CD1c-positive myeloid dendritic cell (primary cell): ENCODE measurements at regions not wholly inside any gene's neighbourhood (a gene's known extent, or its start where the extent isn't known, plus 50 kb on each side); places are given as distances from the start of the nearest gene placed in this dataset.
"Not testable (repeated sequence)": the region's sequence is repeated elsewhere in the genome, so short reads cannot be mapped to it uniquely, and the experiment has no call there.

Experiments
- DNase-seq: peaks from one replicate; pipeline ENCODE4 v3.0.0-alpha.2; 2016; ENCODE audit errors: extremely low spot score

- DNase-seq, result no peak
Measured at GRCh38 chr22:49676783-49677494, 150.7 kb downstream of the BRD1 start.

DNA sequence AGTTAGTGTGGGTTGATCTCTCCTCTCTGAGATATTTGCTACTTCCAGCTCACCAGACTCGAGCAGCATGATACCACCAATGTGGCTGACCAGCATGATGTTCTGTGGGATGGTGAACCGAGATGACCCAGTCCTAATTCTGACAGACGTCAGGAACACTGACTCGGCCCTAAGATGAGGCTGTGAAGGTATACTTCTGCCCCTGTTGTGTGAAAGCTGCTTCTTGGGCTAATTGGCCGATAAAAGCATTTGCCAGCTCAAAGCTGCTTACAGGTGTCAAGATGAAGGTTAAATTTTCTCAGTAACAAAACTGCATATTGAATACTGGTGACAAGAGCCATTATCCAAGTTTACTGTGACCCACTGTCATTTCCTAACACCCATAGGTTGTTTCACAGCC, 151.4 kb downstream of the BRD1 start:
- DNase-seq, result no peak

DNA sequence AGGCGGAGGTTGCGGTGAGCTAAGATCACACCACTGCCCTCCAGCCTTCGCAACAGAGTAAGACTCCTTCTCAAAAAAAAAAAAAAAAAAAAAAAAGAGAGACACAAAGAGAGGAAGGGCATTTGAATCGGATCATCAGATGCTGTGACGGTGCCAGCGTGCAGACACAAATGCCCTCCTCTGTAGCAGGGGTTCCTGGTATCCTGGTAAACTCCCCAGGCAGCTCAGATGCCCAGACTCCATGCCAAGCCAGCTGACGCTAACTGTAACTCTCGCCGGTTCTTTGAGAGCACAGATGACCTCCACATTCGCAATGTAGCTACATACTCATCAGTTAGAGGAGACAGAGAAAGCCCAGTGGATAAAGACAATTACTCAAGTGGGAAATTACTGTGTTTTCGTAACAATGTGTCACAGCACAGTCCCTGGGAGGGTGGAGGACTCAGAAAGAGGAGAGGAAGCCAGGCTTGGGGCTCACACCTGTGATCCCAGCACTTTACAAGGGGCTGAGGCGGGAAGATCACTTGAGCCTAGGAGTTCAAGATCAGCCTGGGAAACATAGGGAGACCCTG, 153.1 kb downstream of the BRD1 start:
- no peak for DNase-seq

GRCh38 chr22:49673048-49673447, 154.6 kb downstream of the BRD1 start:
- DNase-seq, result no peak

DNA sequence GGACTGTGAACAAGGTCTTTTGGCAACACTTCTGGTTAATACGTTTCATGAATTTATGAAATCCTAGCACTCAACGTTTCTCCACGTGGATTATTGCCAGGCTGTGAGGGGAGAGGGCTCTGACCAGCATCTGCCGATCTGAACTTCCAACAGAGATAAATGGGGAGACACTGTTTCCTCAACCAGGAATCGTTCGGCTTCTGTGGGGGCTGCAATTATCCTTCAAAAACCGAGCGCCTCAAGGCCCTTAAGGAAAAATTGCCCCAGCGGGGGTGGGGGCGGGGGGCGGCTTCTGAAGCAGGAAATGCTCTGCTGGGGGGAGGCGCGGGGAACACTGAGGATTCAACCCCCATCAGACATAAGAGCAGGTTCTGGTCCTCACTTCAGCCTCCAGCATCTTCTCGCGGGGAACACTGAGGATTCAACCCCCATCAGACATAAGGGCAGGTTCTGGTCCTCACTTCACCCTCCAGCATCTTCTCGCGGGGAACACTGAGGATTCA, 155.6 kb downstream of the BRD1 start:
- DNase-seq, result no peak

DNA sequence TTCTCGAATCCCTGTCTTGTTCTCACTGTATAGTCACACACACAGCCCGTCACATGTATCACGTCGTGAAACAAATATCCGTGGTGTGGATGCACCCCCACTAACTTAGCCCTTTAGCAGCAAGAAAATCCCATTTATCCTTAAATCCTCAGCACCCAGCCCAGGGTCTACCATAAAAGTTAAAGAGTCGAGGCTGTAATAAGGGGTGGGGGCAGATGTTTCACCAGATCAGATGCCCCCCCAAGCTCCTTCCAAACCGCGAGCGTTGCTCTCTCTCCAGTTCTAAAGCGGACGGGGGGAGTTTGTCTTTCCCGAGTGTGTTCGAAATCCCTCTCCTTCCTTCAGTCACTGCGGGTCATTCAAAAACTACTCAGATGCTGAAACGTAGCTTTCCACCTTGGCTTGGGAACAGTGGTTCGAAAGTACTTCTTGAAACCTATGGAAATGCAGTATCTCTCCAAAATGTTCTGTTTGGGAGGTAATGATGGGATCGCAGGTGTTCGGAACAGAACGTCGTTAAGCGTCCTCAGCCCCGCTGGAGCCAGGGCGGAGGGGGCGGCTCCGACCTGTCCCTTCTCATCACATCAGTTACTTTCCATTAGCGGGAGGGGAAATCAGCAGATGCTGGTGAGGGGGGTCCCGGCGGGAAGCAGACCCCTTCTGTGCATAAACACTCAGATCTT, 156.2 kb downstream of the BRD1 start:
- DNase-seq, result no peak

DNA sequence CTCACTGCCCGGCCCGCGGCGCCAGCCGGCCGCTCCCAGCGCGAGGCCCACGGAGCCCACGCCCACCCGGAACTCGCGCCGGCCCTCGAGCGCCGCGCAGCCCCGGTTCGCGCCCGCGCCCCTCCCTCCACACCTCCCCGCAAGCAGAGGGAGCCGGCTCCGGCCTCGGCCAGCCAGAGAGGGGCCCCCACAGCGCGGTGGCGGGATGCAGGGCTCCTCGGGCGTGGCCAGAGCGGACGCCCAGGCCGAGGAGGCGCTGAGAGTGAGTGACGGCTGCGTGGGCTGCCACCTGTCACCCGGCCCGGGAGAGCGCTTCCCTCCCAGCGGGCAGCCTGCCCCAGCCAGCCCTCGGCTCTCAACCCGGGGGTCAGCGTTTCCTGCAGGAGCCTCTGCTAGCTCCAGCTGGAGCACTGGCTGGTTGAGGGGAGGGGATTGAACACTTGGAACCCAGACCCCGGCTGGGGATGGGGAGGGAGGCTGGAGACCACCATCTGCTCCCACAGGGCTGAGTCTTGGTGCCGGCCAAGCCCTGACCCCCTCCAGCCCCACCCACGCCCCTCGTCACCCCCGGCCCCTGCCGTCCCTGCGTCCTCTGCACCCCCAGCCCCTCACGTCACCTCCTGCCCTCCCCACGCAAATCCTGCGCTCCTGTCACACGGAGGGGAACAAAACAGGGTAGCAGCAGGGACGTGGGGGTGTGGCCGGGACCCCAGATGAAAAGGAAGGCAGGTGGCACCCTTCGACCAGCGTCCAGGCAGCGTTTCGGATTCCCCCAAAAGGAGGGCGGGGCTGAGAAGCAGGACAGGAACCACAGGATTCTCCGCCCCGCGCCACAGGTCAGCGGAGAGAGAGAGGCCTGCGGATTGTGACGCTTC, 157.0 kb downstream of the BRD1 start:
- peak; percentile 59 for DNase-seq

DNA sequence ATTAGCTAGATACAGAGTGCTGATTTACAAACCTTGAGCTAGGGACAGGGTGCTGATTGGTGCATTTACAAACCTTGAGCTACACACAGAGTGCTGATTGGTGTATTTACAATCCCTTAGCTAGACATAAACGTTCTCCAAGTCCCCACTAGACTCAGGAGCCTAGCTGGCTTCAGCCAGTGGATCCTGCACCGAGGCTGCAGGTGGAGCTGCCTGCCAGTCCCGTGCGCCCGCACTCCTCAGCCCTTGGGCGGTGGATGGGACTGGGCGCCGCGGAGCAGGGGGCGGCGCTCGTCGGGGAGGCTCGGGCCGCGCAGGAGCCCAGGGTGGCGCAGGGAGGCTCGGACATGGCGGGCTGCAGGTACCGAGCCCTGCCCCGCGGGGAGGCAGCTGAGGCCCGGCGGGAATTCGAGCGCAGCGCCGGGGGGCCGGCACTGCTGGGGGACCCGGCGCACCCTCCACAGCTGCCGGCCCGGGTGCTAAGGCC, 157.7 kb downstream of the BRD1 start:
- DNase-seq, result not testable (repeated sequence)

- DNase-seq, result not testable (repeated sequence)
Measured at GRCh38 chr22:49669427-49669968, 158.2 kb downstream of the BRD1 start.

GRCh38 chr22:49668402-49668801, 159.3 kb downstream of the BRD1 start:
- no peak for DNase-seq

- DNase-seq, result peak; percentile 27
Measured at GRCh38 chr22:49667236-49667635, 160.4 kb downstream of the BRD1 start.

GRCh38 chr22:49666146-49666809, 161.4 kb downstream of the BRD1 start:
- no peak for DNase-seq

DNA sequence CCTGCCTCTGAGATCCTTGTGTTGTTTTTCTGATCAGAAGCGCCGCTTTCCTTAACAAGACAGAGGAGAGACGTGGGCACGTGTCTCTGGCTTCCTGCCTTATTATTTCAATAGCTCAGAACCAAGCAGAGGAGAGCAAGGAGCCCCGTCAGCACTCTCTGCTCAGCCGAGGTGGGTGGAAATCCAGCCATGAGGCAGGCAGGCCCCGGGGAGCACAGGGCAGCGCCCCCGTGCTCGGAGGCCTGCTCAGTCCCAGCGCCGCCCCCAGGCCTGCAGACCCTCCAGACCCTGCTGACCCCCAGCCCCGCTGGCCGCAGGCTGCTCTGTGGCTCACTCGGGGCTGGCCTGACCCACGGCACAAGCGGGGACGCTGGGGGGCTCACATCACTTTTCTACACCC, 162.8 kb downstream of the BRD1 start:
- no peak for DNase-seq

GRCh38 chr22:49664371-49664881, 163.2 kb downstream of the BRD1 start:
- no peak for DNase-seq

- DNase-seq, result no peak
Measured at GRCh38 chr22:49663823-49664222, 163.8 kb downstream of the BRD1 start.

GRCh38 chr22:49663311-49663711, 164.4 kb downstream of the BRD1 start:
- DNase-seq, result no peak

DNA sequence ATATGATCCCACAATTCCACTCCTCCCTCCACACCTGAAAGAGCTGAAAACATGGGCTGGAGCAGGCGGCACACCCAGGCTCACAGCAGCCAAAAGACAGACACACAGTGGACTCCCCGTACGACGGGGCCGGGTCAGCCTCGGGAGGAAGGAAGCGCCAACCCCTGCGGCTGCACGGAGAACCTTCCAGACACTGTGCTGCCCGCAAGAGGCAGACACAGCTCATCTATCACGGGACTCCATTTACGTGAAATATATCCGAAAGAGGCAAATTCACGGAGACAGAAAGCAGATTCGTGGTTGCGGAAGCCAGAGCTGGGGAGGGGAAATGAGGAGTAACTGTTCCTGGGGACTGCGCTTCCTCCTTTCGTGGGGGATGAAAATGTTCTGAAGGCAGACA, 165.0 kb downstream of the BRD1 start:
- DNase-seq, result no peak

GRCh38 chr22:49660794-49661781, 166.6 kb downstream of the BRD1 start:
- no peak for DNase-seq

GRCh38 chr22:49660321-49660720, 167.4 kb downstream of the BRD1 start:
- no peak for DNase-seq

DNA sequence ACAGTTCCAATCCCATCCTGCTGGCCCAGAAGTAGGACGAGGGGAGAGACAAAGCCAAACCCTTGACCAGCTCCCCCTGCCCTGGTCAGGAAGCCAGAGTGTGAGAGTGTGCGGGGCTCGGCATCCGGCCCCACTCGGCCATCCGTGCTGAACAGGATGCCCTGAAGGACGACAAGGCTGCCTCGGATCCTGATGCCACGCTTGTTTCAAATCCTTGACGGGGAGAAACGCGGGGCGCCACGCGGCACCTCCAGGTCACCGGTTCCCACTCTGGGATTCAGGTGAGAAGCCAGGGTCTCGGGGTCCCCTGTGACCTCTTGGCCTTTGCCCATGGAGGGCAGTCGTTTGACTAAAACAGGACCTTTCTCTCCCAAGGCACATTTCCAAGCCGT, 167.8 kb downstream of the BRD1 start:
- no peak for DNase-seq
